ENCODE measurements at regions not wholly inside any gene's neighbourhood (a gene's known extent, or its start where the extent isn't known, plus 50 kb on each side); places are given as distances from the start of the nearest gene placed in this dataset.

GRCh38 chr11:130816546-130817329 is 99.5 kb downstream of the SNX19 start:
- TF ChIP-seq CTCF (IDR thresholded peaks at IDR 0.05 in 4 of 5, conservative IDR thresholded peaks at IDR 0.05 in 1 of 5) = no peak
- TF ChIP-seq POLR2A (IDR thresholded peaks at IDR 0.05) = no peak

Measured in gastrocnemius medialis (tissue), 4 donors.